DMS79 treated with DMSO at 0.1 percent for 48 hours (cell line): ENCODE measurements at regions not wholly inside any gene's neighbourhood (a gene's known extent, or its start where the extent isn't known, plus 50 kb on each side); places are given as distances from the start of the nearest gene placed in this dataset.

Source experiments
- DNase-seq: peaks from one replicate; lab custom pipeline; 2025; lab: John Stamatoyannopoulos, UW

DNA sequence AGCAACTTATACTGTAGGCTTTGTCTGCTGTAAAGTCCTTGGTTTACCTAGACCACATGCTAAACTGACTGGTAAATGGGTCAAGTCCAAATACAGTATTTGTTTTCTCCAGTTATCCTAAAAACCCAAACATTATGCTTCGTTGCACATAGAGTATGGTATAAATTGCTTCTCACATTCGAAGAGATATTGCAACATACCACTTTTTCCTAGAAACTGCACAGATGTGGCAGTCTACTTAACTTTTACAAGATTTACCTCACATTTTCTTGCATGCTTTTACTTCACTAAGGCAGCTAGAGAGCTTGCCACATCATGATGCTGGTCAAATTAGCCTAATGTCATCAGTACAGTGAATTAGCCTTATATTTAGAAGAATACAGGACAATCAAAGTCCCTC lies 66.0 kb upstream of the SCN7A start:
- DNase-seq, result no peak

DNA sequence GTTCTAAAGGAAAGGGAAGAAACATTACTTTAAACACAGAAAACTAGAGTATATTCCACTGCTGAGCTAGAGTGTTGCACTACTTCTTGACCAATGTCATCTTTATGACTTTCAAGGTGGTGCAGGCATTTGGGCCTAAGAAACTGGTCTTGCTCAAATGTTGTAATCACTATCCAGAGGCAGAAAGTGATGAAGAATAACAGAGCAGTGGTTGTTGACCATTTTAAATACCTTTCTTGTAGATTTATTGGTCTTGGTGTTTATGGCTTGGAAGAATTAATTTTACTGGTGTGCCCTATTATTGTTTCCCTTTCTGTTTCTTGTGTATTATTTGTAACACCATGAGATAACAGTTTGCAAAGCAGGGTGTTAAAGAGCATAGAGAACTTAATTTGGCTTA lies 56.9 kb upstream of the SCN7A start:
- no peak for DNase-seq

- DNase-seq, result no peak
Measured at GRCh38 chr2:166545473-166545872, 51.4 kb upstream of the SCN7A start.
